KOPT-K1 (cell line): ENCODE measurements at regions not wholly inside any gene's neighbourhood (a gene's known extent, or its start where the extent isn't known, plus 50 kb on each side); places are given as distances from the start of the nearest gene placed in this dataset.
"Not testable (repeated sequence)": the region's sequence is repeated elsewhere in the genome, so short reads cannot be mapped to it uniquely, and the experiment has no call there.

Experiments used
- H3K27ac ChIP-seq: fragments of 200-600 bp; sonication (generic); 2 replicates; pipeline ENCODE4 v1.5.1; 2016; ENCODE audit warnings: antibody characterized with exemption, mild to moderate bottlenecking, low read depth, low read length; ENCODE audit not compliant: poor library complexity, severe bottlenecking
- H3K36me3 ChIP-seq: fragments of 200-600 bp; sonication (generic); 2 replicates; pipeline ENCODE4 v1.5.1; 2017; ENCODE audit warnings: antibody characterized with exemption, mild to moderate bottlenecking, low read length, moderate library complexity; ENCODE audit not compliant: insufficient read depth
- H3K9me3 ChIP-seq: fragments of 200-600 bp; sonication (generic); 2 replicates; pipeline ENCODE4 v1.5.1; 2017; ENCODE audit warnings: antibody characterized with exemption, low read length, mild to moderate bottlenecking; ENCODE audit not compliant: insufficient read depth, poor library complexity, severe bottlenecking

DNA sequence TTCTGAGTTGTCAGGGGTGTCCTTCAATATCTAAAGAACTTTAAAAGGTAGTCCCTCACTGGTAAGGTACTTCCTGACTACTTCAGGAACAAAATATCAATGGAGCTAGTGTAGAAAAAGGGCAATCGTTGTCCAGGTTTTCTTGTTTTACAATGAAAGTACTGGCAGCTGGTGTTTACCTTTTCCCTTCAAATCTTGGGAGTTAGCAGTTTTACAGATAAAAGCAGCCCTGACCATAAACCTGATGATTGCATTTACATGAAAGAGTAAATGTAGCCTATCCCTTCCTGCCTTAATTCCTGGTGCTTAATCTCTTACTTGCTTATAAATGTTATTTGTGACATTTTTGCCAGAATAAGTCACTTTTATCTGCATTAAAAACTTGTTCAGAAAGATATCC is 559.9 kb upstream of the ARPP21 start:
- H3K9me3 ChIP-seq = no peaks in the 10 kb centered on the region
- no peaks in the 10 kb centered on the region for H3K36me3 ChIP-seq
- H3K27ac ChIP-seq = no peak overlapping the region

DNA sequence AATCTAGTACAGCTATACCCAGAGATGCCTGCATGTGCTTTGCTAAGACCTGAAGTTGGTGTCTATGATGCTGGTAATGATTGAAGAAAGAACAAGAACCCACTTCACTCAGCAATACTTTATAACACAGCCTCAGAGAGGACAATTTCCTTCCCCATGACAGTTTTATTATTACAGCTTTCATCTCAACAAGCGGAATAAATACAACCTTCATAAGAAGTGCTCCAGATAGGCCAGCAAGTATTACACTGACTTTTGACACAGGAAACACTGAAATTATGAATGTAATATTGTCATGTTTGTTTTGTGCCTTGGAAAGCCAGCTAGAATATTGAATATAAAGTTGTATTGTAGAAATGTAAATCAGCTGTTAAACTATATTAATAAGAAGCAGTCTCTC is 557.4 kb upstream of the ARPP21 start:
- no peaks in the 10 kb centered on the region for H3K9me3 ChIP-seq
- H3K36me3 ChIP-seq = no peaks in the 10 kb centered on the region
- no peak overlapping the region for H3K27ac ChIP-seq

GRCh38 chr3:35088943-35089342 is 550.4 kb upstream of the ARPP21 start:
- Histone ChIP-seq H3K36me3 (no peaks in the 10 kb centered on the region), H3K27ac (no peak overlapping the region), H3K9me3 (no peaks in the 10 kb centered on the region)

DNA sequence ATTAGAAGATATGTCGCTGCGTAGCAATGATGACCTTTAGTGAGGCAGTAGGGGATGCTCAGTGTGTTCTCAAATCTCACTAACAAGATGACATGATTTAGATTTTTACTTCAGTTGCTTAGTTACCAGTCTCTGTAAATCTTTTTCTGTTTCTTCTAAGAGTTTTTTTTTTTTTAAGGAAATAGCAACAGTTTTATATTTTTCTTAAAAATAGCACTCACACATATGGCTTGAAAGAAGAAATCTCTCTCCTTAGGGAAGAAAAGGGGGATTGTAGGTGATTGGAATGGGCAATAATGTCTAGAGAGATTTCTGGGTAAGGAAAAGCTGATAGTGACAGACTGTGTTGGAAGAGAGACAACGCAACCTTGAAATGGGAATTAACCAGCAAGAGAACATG is 524.6 kb upstream of the ARPP21 start:
- H3K27ac ChIP-seq = no peak overlapping the region
- no peaks in the 10 kb centered on the region for H3K9me3 ChIP-seq
- no peaks in the 10 kb centered on the region for H3K36me3 ChIP-seq

DNA sequence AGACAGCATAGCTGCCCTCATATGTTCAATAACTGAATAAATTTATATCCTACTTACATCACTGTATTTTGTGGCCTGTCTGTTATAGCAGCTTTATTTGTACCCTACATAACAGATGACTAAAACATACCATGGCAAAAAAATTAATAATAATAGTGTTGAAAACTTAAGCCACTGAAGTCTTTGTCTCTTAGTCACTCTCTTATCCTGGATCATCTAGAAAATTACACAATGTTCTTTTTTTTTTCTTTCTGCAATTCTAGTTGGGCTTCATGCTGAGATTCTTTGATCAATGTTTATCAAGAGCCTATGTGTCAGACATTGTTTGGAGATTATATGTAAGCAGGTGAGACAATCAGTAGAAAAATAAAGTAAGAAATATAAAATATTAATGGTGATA is 519.3 kb upstream of the ARPP21 start:
- no peaks in the 10 kb centered on the region for H3K9me3 ChIP-seq
- no peaks in the 10 kb centered on the region for H3K36me3 ChIP-seq
- no peak overlapping the region for H3K27ac ChIP-seq

DNA sequence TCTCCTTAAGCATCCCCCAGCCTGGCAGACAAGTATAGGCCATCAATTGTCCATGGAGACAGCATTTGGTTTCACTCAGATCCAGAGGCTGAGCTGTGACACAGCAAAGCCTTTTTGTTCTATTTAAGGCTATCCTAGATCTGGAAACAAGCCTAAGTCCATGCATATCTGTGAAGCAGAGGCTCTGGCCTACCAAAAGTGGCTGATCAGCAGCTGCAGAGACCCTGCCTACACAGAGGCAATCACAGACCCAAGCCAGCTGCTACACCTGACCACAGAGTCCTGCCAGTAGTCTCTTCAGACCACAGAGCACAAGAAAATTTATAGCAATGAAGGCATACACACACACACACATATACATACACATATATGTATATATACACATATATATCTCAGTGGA is 501.7 kb upstream of the ARPP21 start:
- peaks cover 8% of the 10 kb centered on the region for H3K9me3 ChIP-seq
- H3K36me3 ChIP-seq = no peaks in the 10 kb centered on the region
- H3K27ac ChIP-seq = no peak overlapping the region

DNA sequence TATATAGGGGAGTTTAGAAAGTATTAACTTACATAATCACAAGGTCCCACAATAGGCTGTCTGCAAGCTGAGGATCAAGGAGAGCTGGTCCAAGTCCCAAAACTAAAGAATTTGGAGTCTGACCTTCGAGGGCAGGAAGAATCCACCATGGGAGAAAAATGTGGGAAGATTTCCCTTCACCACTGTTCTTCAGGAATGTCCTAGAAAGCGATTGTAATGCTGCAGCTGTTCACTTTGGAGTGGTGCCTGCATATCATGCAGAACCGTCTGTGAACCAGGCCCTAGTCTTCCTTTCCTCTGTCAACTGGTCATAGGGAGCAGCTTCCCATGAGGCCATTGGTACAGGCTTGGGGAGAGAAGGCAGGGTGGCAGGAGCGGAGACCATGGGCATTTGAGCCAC is 497.9 kb upstream of the ARPP21 start:
- no peaks in the 10 kb centered on the region for H3K36me3 ChIP-seq
- peaks cover 8% of the 10 kb centered on the region for H3K9me3 ChIP-seq
- H3K27ac ChIP-seq = no peak overlapping the region

- peaks cover 8% of the 10 kb centered on the region for H3K9me3 ChIP-seq
- H3K36me3 ChIP-seq = no peaks in the 10 kb centered on the region
- H3K27ac ChIP-seq = no peak overlapping the region
Measured at GRCh38 chr3:35144011-35144410, 495.3 kb upstream of the ARPP21 start.

GRCh38 chr3:35146256-35147035 is 492.9 kb upstream of the ARPP21 start:
- not testable (repeated sequence) for H3K27ac ChIP-seq, H3K9me3 ChIP-seq, H3K36me3 ChIP-seq

GRCh38 chr3:35183927-35184675 is 455.2 kb upstream of the ARPP21 start:
- Histone ChIP-seq H3K36me3 (no peaks in the 10 kb centered on the region), H3K27ac (no peak overlapping the region), H3K9me3 (peaks cover 26% of the 10 kb centered on the region)

GRCh38 chr3:35184775-35185174 is 454.6 kb upstream of the ARPP21 start:
- Histone ChIP-seq H3K27ac (no peak overlapping the region), H3K36me3 (no peaks in the 10 kb centered on the region), H3K9me3 (peaks cover 26% of the 10 kb centered on the region)

DNA sequence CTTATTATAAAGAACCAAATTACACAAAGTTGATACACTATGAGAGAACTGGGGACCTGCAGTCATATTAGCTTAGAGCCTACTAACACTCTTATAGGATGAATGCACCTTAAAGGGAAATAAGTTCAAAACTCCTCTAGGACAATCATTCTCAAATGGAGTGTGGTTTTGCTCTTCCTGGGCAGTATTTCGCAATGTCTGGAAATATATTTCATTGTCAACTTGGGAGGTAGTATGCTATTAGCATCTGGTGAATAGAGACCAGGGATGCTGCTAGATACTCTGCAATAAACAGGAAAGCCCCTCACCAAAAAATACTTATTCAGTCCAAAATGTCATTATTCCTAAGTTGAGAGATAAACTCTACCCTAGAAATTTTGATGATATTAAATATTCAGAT is 451.4 kb upstream of the ARPP21 start:
- Histone ChIP-seq H3K27ac (no peak overlapping the region), H3K36me3 (no peaks in the 10 kb centered on the region), H3K9me3 (peaks cover 2% of the 10 kb centered on the region)

DNA sequence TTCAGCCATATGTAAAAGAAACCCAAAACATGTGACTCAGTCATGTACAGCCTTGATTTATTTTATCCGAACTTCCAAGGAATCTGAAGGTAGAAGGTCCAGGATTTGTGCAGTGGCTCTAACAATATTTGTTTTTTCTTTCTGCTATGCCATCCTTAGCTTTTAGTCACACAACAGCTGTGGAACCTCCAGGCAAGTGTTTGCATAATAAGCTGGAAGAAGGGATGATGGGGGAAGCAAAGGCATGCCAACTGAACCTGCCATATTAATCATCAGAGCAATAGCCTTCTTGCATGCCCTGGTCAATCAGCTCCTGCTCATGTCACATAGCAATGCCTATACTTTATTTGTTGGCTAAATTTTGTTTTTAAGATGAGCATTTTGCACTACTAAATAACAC is 444.7 kb upstream of the ARPP21 start:
- Histone ChIP-seq H3K9me3 (no peaks in the 10 kb centered on the region), H3K36me3 (no peaks in the 10 kb centered on the region), H3K27ac (no peak overlapping the region)

DNA sequence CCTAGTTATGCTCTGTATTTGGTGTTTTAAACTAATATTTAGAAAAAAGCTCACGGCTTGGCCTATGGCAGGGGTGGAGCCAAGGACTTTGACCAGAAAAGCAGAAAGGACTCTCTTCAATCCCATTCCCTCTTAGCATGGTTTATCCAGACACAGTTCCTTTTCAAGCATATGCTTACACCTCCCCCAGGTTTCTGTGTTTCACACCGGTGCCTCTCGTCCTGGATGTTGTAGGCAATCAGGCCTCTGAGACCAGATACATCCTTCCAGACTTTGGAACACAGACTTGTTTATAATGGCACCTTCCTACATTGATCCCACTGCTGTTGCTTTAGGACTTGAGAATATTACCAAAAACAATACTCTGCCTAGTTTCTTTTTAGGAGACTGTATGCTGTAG is 440.5 kb upstream of the ARPP21 start:
- no peaks in the 10 kb centered on the region for H3K9me3 ChIP-seq
- H3K27ac ChIP-seq = no peak overlapping the region
- no peaks in the 10 kb centered on the region for H3K36me3 ChIP-seq

- Histone ChIP-seq H3K9me3 (no peaks in the 10 kb centered on the region), H3K36me3 (no peaks in the 10 kb centered on the region), H3K27ac (no peak overlapping the region)
Measured at GRCh38 chr3:35200056-35200455, 439.3 kb upstream of the ARPP21 start.

GRCh38 chr3:35201211-35201610 is 438.1 kb upstream of the ARPP21 start:
- no peak overlapping the region for H3K27ac ChIP-seq
- H3K9me3 ChIP-seq = no peaks in the 10 kb centered on the region
- no peaks in the 10 kb centered on the region for H3K36me3 ChIP-seq
